Brain microvascular endothelial cell (primary cell): ENCODE measurements at regions not wholly inside any gene's neighbourhood (a gene's known extent, or its start where the extent isn't known, plus 50 kb on each side); places are given as distances from the start of the nearest gene placed in this dataset.
A peak's percentile ranks its signal among the peaks of the same experiment; 100 is the strongest.

Source experiments
- DNase-seq: peaks from one replicate; pipeline ENCODE4 v3.0.0-alpha.2; 2020
- H3K27ac ChIP-seq: fragments of 250-450 bp; sonication (Bioruptor Pico); 2 replicates; pipeline ENCODE4 v1.5.1; 2020; ENCODE audit warnings: mild to moderate bottlenecking, moderate library complexity
- H3K27me3 ChIP-seq: fragments of 250-450 bp; sonication (Bioruptor Pico); replicated peaks from 2 replicates; pipeline ENCODE4 v1.5.1; 2020; ENCODE audit warnings: mild to moderate bottlenecking
- H3K36me3 ChIP-seq: fragments of 250-450 bp; sonication (Bioruptor Pico); replicated peaks from 2 replicates; pipeline ENCODE4 v1.5.1; 2020; ENCODE audit warnings: mild to moderate bottlenecking
- H3K4me3 ChIP-seq: 2 replicates; pipeline ENCODE4 v1.5.1; 2011; ENCODE audit warnings: low read depth, mild to moderate bottlenecking, control low read depth, low read length, moderate library complexity
- in situ Hi-C: cut with HindIII; loops from 2 replicates; pipeline ENCODE4 v1.10.0; 2017; ENCODE audit warnings: low sequenced_read_pairs, low pct_ligation_motif_present
- TF ChIP-seq, protein P1 (sequence below): IDR thresholded peaks from 2 replicates; pipeline ENCODE4 v1.5.1; 2011; ENCODE audit warnings: low read depth, mild to moderate bottlenecking, moderate library complexity, low read length, control low read depth, inconsistent platforms; ENCODE audit errors: missing control alignments

DNA sequence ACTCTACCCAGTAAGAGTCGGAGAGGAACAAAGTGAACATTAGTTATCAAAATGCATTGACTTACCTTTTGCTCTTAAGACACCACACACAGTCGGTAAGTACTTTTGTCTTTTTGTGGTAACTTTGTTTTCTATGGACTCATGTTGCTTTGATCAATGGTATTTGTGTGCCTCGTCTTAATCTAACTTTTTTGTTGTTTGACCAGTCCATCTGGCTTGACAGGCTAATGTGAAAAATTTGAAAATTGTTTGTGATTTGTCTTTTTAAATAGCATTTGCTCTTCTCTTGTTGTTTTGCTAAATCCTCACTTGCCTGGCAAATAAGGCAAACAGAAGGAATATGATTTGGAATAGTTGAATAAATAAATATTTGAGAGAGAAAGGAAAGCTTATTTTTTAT lies 71.4 kb upstream of the CHD1 start:
- in situ Hi-C loops: no loop called here
- no peak overlapping the region for H3K4me3 ChIP-seq
- no peak for DNase-seq
- H3K27ac ChIP-seq: no peak overlapping the region
- TF ChIP-seq, protein P1, sequence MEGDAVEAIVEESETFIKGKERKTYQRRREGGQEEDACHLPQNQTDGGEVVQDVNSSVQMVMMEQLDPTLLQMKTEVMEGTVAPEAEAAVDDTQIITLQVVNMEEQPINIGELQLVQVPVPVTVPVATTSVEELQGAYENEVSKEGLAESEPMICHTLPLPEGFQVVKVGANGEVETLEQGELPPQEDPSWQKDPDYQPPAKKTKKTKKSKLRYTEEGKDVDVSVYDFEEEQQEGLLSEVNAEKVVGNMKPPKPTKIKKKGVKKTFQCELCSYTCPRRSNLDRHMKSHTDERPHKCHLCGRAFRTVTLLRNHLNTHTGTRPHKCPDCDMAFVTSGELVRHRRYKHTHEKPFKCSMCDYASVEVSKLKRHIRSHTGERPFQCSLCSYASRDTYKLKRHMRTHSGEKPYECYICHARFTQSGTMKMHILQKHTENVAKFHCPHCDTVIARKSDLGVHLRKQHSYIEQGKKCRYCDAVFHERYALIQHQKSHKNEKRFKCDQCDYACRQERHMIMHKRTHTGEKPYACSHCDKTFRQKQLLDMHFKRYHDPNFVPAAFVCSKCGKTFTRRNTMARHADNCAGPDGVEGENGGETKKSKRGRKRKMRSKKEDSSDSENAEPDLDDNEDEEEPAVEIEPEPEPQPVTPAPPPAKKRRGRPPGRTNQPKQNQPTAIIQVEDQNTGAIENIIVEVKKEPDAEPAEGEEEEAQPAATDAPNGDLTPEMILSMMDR: no peak
- no peaks in the 10 kb centered on the region for H3K27me3 ChIP-seq
- H3K36me3 ChIP-seq: no peaks in the 10 kb centered on the region

- TF ChIP-seq, protein P1: no peak
Observed at GRCh38 chr5:98999631-99000030, 70.8 kb upstream of the CHD1 start.

GRCh38 chr5:98997000-98997399 lies 68.2 kb upstream of the CHD1 start:
- Histone ChIP-seq H3K27me3 (no peaks in the 10 kb centered on the region), H3K36me3 (no peaks in the 10 kb centered on the region), H3K27ac (no peak overlapping the region), H3K4me3 (no peak overlapping the region)
- DNase-seq: peak; percentile 49
- in situ Hi-C loops: no loop called here
- TF ChIP-seq, protein P1: no peak

More at GRCh38 chr5:98999631-99000030, 70.8 kb upstream of the CHD1 start:
- Histone ChIP-seq H3K36me3 (no peaks in the 10 kb centered on the region), H3K27me3 (no peaks in the 10 kb centered on the region), H3K4me3 (no peak overlapping the region), H3K27ac (no peak overlapping the region)
- in situ Hi-C loops: no loop called here
- DNase-seq: no peak

- no peaks in the 10 kb centered on the region for H3K27me3 ChIP-seq
- no peak overlapping the region for H3K27ac ChIP-seq
- H3K4me3 ChIP-seq: no peak overlapping the region
- TF ChIP-seq, protein P1: no peak
- no peak for DNase-seq
- in situ Hi-C loops: no loop called here
- H3K36me3 ChIP-seq: no peaks in the 10 kb centered on the region
Observed at GRCh38 chr5:98994611-98995010, 65.8 kb upstream of the CHD1 start.

DNA sequence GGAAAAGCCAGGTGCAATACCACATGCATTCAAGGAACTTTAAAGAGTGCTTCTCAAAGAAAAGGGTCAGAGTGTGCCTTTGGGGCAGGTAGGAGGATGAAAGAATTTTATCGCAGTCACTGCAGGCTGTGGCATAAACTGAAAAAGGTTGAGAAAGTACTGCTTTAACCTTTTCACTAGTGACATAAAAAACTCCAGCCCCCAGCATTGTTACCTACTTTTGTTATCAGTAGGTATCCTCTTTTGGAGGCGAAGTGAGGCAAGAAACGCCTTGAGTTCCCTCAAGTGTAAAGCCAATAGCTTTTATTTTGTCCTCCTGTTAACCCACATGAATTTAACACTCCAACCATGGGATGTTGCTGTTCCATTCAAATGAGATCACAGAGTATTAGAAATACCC lies 64.7 kb upstream of the CHD1 start:
- DNase-seq: no peak
- Histone ChIP-seq H3K27ac (no peak overlapping the region), H3K27me3 (no peaks in the 10 kb centered on the region), H3K4me3 (no peak overlapping the region), H3K36me3 (no peaks in the 10 kb centered on the region)
- TF ChIP-seq, protein P1: no peak
- in situ Hi-C loops: no loop called here

DNA sequence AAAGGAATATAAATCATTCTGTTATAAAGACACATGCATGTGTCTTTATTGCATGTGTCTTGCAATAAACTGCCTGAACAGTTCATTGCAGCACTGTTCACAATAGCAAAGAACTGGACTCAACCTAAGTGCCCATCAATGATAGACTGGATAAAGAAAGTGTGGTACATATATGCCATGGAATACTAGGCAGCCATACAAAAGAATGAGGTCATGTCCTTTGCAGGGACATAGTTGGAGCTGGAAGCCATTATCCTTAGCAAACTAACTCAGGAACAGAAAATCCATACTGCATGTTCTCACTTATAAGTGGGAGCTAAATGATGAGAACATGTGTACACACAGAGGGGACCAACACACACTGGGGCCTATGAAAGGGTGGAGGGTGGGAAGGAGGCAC lies 63.7 kb upstream of the CHD1 start:
- no peak overlapping the region for H3K27ac ChIP-seq
- no peak overlapping the region for H3K4me3 ChIP-seq
- no peak for DNase-seq
- TF ChIP-seq, protein P1: no peak
- in situ Hi-C loops: no loop called here
- H3K36me3 ChIP-seq: no peaks in the 10 kb centered on the region
- no peaks in the 10 kb centered on the region for H3K27me3 ChIP-seq
